GM12872 (cell line): ENCODE measurements at regions not wholly inside any gene's neighbourhood (a gene's known extent, or its start where the extent isn't known, plus 50 kb on each side); places are given as distances from the start of the nearest gene placed in this dataset.

ENCODE experiments used
- CTCF ChIP-seq: IDR thresholded peaks from 3 replicates; pipeline ENCODE4 v1.5.1; 2011; ENCODE audit warnings: low read depth, mild to moderate bottlenecking, low read length, moderate library complexity; ENCODE audit not compliant: insufficient read depth

GRCh38 chr1:68963353-68963752 is 466.5 kb upstream of the DEPDC1 start:
- no peak for TF ChIP-seq CTCF

GRCh38 chr1:68969441-68969840 is 472.6 kb upstream of the DEPDC1 start:
- TF ChIP-seq CTCF = no peak

- TF ChIP-seq CTCF = no peak
Observed at GRCh38 chr1:68970571-68970970, 473.7 kb upstream of the DEPDC1 start.

GRCh38 chr1:68973459-68974244 is 476.8 kb upstream of the DEPDC1 start:
- no peak for TF ChIP-seq CTCF

GRCh38 chr1:68974447-68974846 is 477.6 kb upstream of the DEPDC1 start:
- TF ChIP-seq CTCF = no peak

- TF ChIP-seq CTCF = no peak
Observed at GRCh38 chr1:68975212-68975933, 478.5 kb upstream of the DEPDC1 start.

- TF ChIP-seq CTCF = no peak
Observed at GRCh38 chr1:68976916-68977610, 480.2 kb upstream of the DEPDC1 start.
